Stimulated activated CD8-positive, alpha-beta memory T cell treated with anti-CD3 and anti-CD28 coated beads, Interleukin-4, amount 100 ng/mL, for 1 hour (primary cell): ENCODE measurements at regions not wholly inside any gene's neighbourhood (a gene's known extent, or its start where the extent isn't known, plus 50 kb on each side); places are given as distances from the start of the nearest gene placed in this dataset.

Source experiments
- DNase-seq, 2 donors: peaks; one replicate each; pipeline ENCODE4 v3.0.0-alpha.2; 2020; ENCODE audit warnings: low read depth in 2 of 2, low spot score in 1 of 2

GRCh38 chr11:69928975-69929374 is 109.8 kb upstream of the FGF3 start:
- no peak for DNase-seq

DNA sequence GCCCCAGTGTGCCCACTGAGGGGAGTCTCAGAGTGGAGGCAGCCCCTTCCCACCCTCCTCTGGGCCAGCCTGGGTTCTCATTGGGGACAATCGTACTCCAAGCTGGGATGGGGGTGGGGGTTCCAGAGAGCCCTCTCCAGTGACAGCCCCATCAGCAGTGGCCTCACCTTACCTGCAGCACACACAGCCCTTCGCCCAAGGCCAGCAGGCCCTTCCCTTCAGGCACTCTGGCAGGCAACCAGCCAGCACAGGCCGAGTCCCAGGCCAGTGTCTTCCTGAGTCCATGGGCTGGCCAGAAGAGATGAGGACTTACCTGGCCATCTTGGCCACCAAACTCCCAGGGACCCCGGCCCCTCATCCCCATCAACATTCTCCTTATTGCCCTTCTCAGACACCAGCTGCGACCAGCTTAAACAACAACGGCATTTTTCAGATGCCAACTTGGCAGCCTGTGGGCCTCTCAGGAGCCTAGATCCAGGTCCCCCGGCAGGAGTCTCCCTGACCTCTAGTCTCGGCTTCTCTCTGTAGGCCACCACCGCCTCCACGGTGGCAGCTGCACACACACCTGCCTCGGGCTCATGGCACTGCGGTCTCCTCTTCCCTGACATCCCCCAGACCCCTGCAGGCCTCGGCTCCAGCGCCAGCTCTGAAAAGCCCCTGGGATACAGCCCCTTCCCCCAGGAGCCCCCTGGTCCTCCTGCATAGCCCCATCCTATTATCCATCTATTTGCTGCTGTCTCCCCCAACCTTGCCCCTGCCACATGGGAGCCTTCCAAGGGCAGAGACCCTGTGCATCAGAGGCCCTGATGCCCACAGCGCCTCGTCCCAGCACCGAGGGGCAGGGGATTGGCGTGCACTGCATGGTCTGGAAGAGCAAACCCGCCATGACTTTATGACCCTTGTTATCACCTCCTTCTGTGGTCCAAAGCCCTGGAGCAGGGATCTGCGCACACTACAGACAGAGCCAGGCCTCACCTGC is 111.2 kb upstream of the FGF3 start:
- no peak for DNase-seq

- no peak for DNase-seq
These were observed 112.1 kb upstream of the FGF3 start for GRCh38 chr11:69931060-69931910.

GRCh38 chr11:69931994-69932910 is 113.0 kb upstream of the FGF3 start:
- DNase-seq, result no peak

DNA sequence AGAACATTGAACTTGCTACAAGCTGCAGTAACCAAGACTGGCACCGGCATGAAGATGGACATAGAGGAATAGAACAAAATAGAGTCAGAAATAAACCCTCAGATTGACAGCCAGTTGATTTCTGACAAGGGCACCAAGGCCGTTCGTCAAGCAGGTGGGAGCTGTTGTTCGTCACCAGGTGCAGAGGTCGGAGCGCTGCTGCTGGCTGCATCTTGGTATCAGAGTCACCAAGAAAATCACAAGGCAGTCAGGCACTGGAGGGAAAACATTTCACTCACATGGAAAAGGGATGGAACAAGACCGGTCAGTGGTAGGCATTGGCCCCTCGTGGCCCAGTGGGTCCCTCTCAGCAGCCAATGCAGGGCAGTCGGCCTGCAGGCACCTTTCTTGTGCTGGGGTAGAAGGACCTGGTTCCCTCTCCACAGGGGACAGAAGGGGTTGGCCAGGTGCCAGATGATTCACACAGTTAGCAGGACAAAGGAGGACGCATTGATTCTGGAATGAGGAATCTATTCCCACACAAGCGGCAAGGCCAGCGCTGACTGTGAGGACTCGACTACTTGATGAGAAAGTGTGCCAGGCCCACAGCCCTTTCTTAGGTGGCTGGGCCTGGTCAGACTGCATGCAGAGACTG is 115.8 kb upstream of the FGF3 start:
- DNase-seq, result no peak

DNA sequence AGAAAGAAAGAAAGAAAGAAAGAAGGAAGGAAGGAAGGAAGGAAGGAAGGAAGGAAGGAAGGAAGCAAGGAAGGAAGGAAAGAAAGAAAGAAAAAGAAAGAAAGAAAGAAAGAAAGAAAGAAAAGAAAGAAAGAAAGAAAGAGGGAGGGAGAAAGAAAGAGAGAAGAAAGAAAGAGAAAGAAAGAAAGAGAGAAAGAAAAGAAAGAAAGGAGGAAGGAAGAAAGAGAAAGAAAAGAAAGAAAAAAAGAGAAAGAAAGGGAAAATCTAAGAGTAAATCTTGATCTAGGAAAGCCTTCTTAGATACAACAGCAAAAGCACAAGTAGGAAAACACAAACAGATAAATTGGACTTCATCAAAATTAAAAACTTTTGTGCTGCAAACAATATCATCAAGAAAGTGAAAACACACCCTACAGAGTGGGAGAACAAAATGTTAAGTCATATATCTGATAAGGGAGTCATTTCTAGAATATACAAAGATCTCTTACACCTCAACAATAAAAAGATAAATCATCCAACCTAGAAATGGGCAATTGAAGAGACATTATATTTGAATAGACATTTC is 116.8 kb upstream of the FGF3 start:
- no peak for DNase-seq

DNA sequence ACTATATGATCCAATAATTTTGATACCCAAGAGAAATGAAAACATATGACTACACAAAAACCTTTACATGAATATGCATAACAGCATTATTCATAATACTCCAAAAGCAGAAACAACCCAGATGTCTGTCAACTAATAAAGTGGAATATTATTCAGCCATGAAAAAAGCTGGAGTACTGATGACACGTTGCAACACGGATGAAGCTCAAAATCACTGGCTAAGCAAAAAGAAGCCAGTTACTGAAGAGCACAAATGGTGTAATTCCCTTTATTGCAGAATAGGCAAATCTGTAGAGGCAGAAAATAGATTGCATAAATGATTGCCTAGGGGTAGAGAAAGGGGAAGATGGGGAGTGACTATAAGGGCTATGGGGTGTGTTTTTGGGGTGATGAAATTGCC is 117.6 kb upstream of the FGF3 start:
- no peak for DNase-seq

GRCh38 chr11:69938206-69938605 is 119.0 kb upstream of the FGF3 start:
- no peak for DNase-seq

DNA sequence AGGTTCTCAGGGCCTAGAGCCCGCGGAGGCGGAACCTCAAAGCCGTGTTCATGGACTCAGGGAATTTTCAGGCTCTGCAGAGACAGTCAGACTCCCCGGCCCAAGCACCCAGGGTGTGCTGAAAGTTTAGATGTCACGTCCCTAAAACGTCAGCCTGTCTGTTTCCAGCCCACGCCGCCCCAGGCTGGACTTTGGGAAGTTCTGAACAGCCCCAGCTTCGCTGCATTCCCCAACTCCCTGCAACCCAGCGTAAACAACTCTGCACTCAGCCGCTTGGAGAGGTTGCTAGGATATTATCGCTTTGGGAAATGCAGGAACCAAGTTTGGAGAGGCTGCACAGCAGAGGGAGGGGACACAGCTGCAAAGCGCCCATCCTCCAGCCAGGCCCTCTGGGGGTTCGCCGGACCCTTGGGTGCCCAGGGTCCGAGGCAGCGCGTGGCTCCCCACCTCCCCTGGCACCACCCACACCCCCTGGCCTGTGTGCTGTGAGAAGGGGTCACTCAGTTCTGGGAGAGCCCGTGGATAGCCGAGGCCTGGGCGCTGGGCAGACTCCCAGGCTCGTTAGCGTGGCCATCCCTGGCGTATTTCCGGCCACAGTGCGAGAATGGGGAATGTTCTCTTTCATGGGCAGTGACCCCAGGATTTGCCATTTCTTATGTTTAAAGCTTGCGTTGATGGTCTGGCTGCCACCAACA is 120.5 kb upstream of the FGF3 start:
- no peak for DNase-seq

DNA sequence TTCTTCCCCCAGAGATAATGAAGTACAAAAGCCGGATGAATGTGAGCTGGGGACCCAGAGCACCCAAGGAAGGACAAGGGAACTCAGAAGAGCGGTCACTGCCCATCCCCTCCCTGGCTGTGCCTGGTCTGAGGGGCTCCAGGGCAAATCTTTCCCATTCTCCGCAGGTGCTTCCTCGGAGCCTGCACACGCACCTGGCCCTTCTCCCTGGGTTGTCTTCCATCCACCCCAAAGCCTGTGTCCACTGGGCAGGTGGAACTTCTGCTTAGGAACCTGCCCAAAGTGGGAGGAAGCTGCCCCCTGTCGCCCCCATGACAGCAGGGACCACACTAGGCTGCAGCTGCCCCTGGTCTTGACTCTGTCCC is 121.0 kb upstream of the FGF3 start:
- DNase-seq, result no peak

DNA sequence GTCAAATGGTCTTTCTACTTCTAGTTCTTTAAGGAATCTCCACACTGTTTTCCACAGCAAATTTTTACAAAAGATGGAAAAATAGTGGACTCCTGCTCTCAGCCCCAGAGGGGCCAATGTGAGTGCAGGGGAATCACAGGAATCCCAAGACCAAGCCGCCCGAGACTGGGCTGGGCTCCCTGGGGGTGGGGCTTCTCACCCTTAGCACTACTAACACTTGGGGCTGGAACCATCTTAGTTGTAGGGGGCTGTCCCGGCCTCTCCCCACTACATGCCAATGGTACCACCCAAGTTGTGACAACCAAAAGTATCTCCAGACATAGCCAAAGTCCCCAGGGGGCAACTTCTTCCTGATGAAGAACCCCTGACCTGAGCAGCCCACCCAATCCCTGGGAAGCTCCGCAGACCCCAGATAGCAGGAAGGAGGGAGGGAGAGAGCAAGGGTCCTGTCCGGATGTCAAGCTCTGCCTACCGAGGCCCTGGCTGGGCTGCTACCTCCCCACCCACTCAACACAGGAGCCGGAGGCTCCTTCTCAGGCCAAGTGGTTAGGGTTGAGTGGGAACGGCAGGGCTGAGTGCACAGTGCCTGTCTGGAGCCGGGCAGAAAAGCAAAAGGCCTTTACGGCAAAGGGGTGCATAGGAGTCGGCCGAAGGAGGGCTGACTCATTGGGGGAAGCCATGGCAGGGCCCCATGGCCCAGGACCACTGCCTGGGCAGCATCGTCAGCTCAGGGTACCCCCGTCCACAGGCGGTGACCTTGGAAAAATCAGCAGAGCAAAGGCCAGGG is 122.5 kb upstream of the FGF3 start:
- DNase-seq, result no peak

- DNase-seq, result no peak
These were observed 123.2 kb upstream of the FGF3 start for GRCh38 chr11:69942333-69942820.

DNA sequence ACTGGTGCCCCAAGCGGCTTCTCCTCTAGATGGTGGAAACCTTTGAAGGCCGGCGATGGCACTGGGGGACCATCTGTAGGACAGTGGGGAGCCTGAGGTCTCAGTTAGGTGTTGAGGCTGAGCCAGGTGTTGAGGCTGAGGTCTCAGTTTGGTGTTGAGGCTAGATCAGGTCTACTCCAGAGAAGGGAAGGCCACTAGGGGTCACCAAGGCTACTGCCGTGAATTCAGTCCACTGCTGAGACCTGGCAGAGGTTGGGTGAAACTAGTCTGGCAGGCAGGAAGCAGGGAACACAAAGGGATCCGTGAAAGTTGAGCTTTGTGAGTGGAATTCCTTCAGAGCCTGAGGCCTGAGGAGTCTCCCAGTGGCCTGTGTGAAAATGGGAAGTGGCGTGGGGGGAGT is 123.8 kb upstream of the FGF3 start:
- DNase-seq, result no peak

GRCh38 chr11:69943506-69943905 is 124.3 kb upstream of the FGF3 start:
- DNase-seq, result no peak

GRCh38 chr11:69944146-69944795 is 125.1 kb upstream of the FGF3 start:
- no peak for DNase-seq

- DNase-seq, result no peak
These were observed 125.9 kb upstream of the FGF3 start for GRCh38 chr11:69945157-69945556.

- no peak for DNase-seq
These were observed 128.0 kb upstream of the FGF3 start for GRCh38 chr11:69947059-69947792.
